H9 (cell line): ENCODE measurements at regions not wholly inside any gene's neighbourhood (a gene's known extent, or its start where the extent isn't known, plus 50 kb on each side); places are given as distances from the start of the nearest gene placed in this dataset.

ENCODE experiments used
- DNase-seq: peaks from one replicate; pipeline ENCODE4 v3.0.0-alpha.2; 2017
- H2AFZ ChIP-seq: one replicate; pipeline ENCODE4 v1.6.1; 2013; ENCODE audit warnings: mild to moderate bottlenecking, low read length, control low read depth, moderate library complexity
- H2AK5ac ChIP-seq: 2 replicates; pipeline ENCODE4 v1.6.1; 2013; ENCODE audit warnings: low read length, control low read depth, mixed read lengths; ENCODE audit not compliant: insufficient read length
- H2BK120ac ChIP-seq: one replicate; pipeline ENCODE4 v1.6.1; 2013; ENCODE audit warnings: low read depth, mild to moderate bottlenecking, low read length, control low read depth, inconsistent platforms; ENCODE audit not compliant: poor library complexity, severe bottlenecking
- H2BK12ac ChIP-seq: 2 replicates; pipeline ENCODE4 v1.6.1; 2013; ENCODE audit warnings: low read length, control low read depth, mixed read lengths, low read depth; ENCODE audit not compliant: insufficient read length
- H2BK15ac ChIP-seq: 2 replicates; pipeline ENCODE4 v1.6.1; 2013; ENCODE audit warnings: low read depth, low read length, control low read depth
- H2BK20ac ChIP-seq: one replicate; pipeline ENCODE4 v1.6.1; 2013; ENCODE audit warnings: low read depth, mild to moderate bottlenecking, low read length, control low read depth, inconsistent platforms; ENCODE audit not compliant: poor library complexity, severe bottlenecking
- H2BK5ac ChIP-seq: 2 replicates; pipeline ENCODE4 v1.6.1; 2013; ENCODE audit warnings: low read length, control low read depth, mixed read lengths; ENCODE audit not compliant: insufficient read length
- H3K14ac ChIP-seq: 2 replicates; pipeline ENCODE4 v1.6.1; 2013; ENCODE audit warnings: low read length, control low read depth; ENCODE audit not compliant: insufficient read depth
- H3K18ac ChIP-seq: 2 replicates; pipeline ENCODE4 v1.6.1; 2013; ENCODE audit warnings: low read depth, mild to moderate bottlenecking, mixed read lengths, low read length, control low read depth; ENCODE audit not compliant: insufficient read length
- H3K23ac ChIP-seq: 2 replicates; pipeline ENCODE4 v1.6.1; 2013; ENCODE audit warnings: low read length, control low read depth, mixed read lengths, low read depth; ENCODE audit not compliant: insufficient read length
- H3K23me2 ChIP-seq: 2 replicates; pipeline ENCODE4 v1.6.1; 2013; ENCODE audit warnings: low read depth, mild to moderate bottlenecking, mixed read lengths, low read length, control low read depth; ENCODE audit not compliant: insufficient read length, poor library complexity, severe bottlenecking
- H3K27ac ChIP-seq: 2 replicates; pipeline ENCODE4 v1.5.1; 2013; ENCODE audit warnings: low read length, control low read depth, mixed read lengths, low read depth; ENCODE audit not compliant: insufficient read length
- H3K27me3 ChIP-seq: 2 replicates; pipeline ENCODE4 v1.6.1; 2013; ENCODE audit warnings: low read length, control low read depth, inconsistent platforms; ENCODE audit not compliant: insufficient read depth
- H3K4ac ChIP-seq: 2 replicates; pipeline ENCODE4 v1.6.1; 2013; ENCODE audit warnings: low read depth, mild to moderate bottlenecking, control low read depth, inconsistent platforms, low read length, moderate library complexity
- H3K4me1 ChIP-seq: 2 replicates; pipeline ENCODE4 v1.6.1; 2013; ENCODE audit warnings: low read length, control low read depth, inconsistent platforms; ENCODE audit not compliant: insufficient read depth
- H3K4me2 ChIP-seq: 2 replicates; pipeline ENCODE4 v1.6.1; 2013; ENCODE audit warnings: low read length, control low read depth, mixed read lengths; ENCODE audit not compliant: insufficient read length, insufficient read depth
- H3K56ac ChIP-seq: 2 replicates; pipeline ENCODE4 v1.6.1; 2013; ENCODE audit warnings: low read depth, mild to moderate bottlenecking, mixed read lengths, low read length, control low read depth; ENCODE audit not compliant: insufficient read length
- H3K79me1 ChIP-seq: 2 replicates; pipeline ENCODE4 v1.6.1; 2013; ENCODE audit warnings: low read depth, mild to moderate bottlenecking, moderate library complexity, low read length, control low read depth, inconsistent platforms; ENCODE audit not compliant: insufficient read depth, poor library complexity, severe bottlenecking
- H3K79me2 ChIP-seq: 2 replicates; pipeline ENCODE4 v1.6.1; 2013; ENCODE audit warnings: low read length, control low read depth, inconsistent platforms; ENCODE audit not compliant: insufficient read depth
- H3K9ac ChIP-seq: 2 replicates; pipeline ENCODE4 v1.6.1; 2013; ENCODE audit warnings: low read length, control low read depth, mixed read lengths; ENCODE audit not compliant: insufficient read length; ENCODE audit errors: extremely low read depth
- H3K9me3 ChIP-seq: one replicate; pipeline ENCODE4 v1.6.1; 2013; ENCODE audit warnings: low read depth, low read length, inconsistent platforms; ENCODE audit not compliant: control insufficient read depth
- H3T11ph ChIP-seq: one replicate; pipeline ENCODE4 v1.6.1; 2013; ENCODE audit warnings: mild to moderate bottlenecking, low read length, control low read depth, inconsistent platforms
- H4K20me1 ChIP-seq: one replicate; pipeline ENCODE4 v1.6.1; 2013; ENCODE audit not compliant: control insufficient read depth, insufficient read length, insufficient read depth
- H4K5ac ChIP-seq: 2 replicates; pipeline ENCODE4 v1.6.1; 2013; ENCODE audit warnings: low read depth, mild to moderate bottlenecking, mixed read lengths, low read length, control low read depth; ENCODE audit not compliant: insufficient read length
- H4K8ac ChIP-seq: replicated peaks from 2 replicates; pipeline ENCODE4 v1.6.1; 2013; ENCODE audit warnings: low read length, control low read depth, mixed read lengths, low read depth; ENCODE audit not compliant: insufficient read length
- H4K91ac ChIP-seq: 2 replicates; pipeline ENCODE4 v1.6.1; 2013; ENCODE audit warnings: low read depth, mild to moderate bottlenecking, moderate library complexity, mixed read lengths, low read length, control low read depth; ENCODE audit not compliant: insufficient read length
- H3K27ac Mint-ChIP-seq, 3 experiments: 2 replicates in 2 of 3; 3 replicates in 1 of 3; pipeline ENCODE4 v1.8.0; 2020 to 2021; ENCODE audit warnings: mixed read lengths in 3 of 3, mild to moderate bottlenecking in 1 of 3, moderate library complexity in 1 of 3
- H3K27me3 Mint-ChIP-seq: 2 replicates; pipeline ENCODE4 v1.8.0; 2021; ENCODE audit warnings: low read depth, mild to moderate bottlenecking, moderate library complexity, mixed read lengths
- H3K36me3 Mint-ChIP-seq, 3 experiments: 2 replicates in 2 of 3; 3 replicates in 1 of 3; pipeline ENCODE4 v1.8.0; 2020 to 2021; ENCODE audit warnings: low read depth in 3 of 3, mixed read lengths in 3 of 3; ENCODE audit not compliant: insufficient read depth in 1 of 3
- H3K4me1 Mint-ChIP-seq, 2 experiments: 2 replicates each; pipeline ENCODE4 v1.8.0; 2020; ENCODE audit warnings: mixed read lengths in 2 of 2
- H3K4me3 Mint-ChIP-seq, 2 experiments: 2 replicates in 1 of 2; 3 replicates in 1 of 2; pipeline ENCODE4 v1.8.0; 2020 to 2021; ENCODE audit warnings: mild to moderate bottlenecking in 2 of 2, mixed read lengths in 2 of 2, moderate library complexity in 1 of 2
- H3K9me3 Mint-ChIP-seq, 2 experiments: 2 replicates in 1 of 2; 3 replicates in 1 of 2; pipeline ENCODE4 v1.8.0; 2020; ENCODE audit warnings: mild to moderate bottlenecking in 2 of 2, mixed read lengths in 2 of 2, moderate library complexity in 1 of 2
- CTCF ChIP-seq: fragments of 200-600 bp; sonication (generic); conservative IDR thresholded peaks from 3 replicates; pipeline ENCODE4 v1.8.0; 2021; ENCODE audit warnings: antibody characterized with exemption, mild to moderate bottlenecking

GRCh38 chr3:165442061-165442460, 245.9 kb upstream of the SLITRK3 start:
- Mint-ChIP-seq H3K27me3 (no peaks in the 10 kb centered on the region), H3K9me3 (no peaks in the 10 kb centered on the region), H3K36me3 (no peaks in the 10 kb centered on the region), H3K4me3 (no peak overlapping the region), H3K4me1 (peaks cover 3% of the 10 kb centered on the region in 2 experiments; a peak in 2 of 4 replicates), H3K27ac (no peak overlapping the region)
- H4K91ac ChIP-seq = no peak overlapping the region
- no peak overlapping the region for H3K23ac ChIP-seq
- H4K5ac ChIP-seq = no peak overlapping the region
- no peak overlapping the region for H2BK12ac ChIP-seq
- H2BK20ac ChIP-seq = no peak overlapping the region
- no peak overlapping the region for H3K18ac ChIP-seq
- no peak overlapping the region for H2BK15ac ChIP-seq
- H3T11ph ChIP-seq = no peak overlapping the region
- no peaks in the 10 kb centered on the region for H3K27me3 ChIP-seq
- no peaks in the 10 kb centered on the region for H3K23me2 ChIP-seq
- TF ChIP-seq CTCF = no peak
- no peaks in the 10 kb centered on the region for H3K79me2 ChIP-seq
- H3K14ac ChIP-seq = no peak overlapping the region
- H3K4me2 ChIP-seq = no peak overlapping the region
- no peak overlapping the region for H2AK5ac ChIP-seq
- H4K8ac ChIP-seq = no peak overlapping the region
- no peak overlapping the region for H3K9ac ChIP-seq
- H3K4me1 ChIP-seq = no peaks in the 10 kb centered on the region
- H2BK120ac ChIP-seq = no peak overlapping the region
- no peak for DNase-seq
- H3K9me3 ChIP-seq = no peaks in the 10 kb centered on the region
- no peak overlapping the region for H2AFZ ChIP-seq
- no peaks in the 10 kb centered on the region for H3K79me1 ChIP-seq
- H3K4ac ChIP-seq = no peak overlapping the region
- H4K20me1 ChIP-seq = no peaks in the 10 kb centered on the region
- H3K56ac ChIP-seq = no peak overlapping the region
- no peak overlapping the region for H2BK5ac ChIP-seq
- H3K27ac ChIP-seq = no peak overlapping the region
